ENCODE measurements at regions not wholly inside any gene's neighbourhood (a gene's known extent, or its start where the extent isn't known, plus 50 kb on each side); places are given as distances from the start of the nearest gene placed in this dataset.

GRCh38 chr14:76954394-76955190 is 73.9 kb downstream of the IRF2BPL start:
- no peak overlapping the region for H3K23ac ChIP-seq (ENCODE audit: low read length)
- H3K9ac ChIP-seq (ENCODE audit: low read length): no peak overlapping the region
- H3K79me1 ChIP-seq (ENCODE audit: low read length): peaks cover 44% of the 10 kb centered on the region
- H3K4me1 ChIP-seq (ENCODE audit: control insufficient read depth in 1 of 2, insufficient read depth in 2 of 2, low read length in 2 of 2): peaks cover 43 to 55% of the 10 kb centered on the region in 2 experiments
- no peak overlapping the region for H3K4me2 ChIP-seq (ENCODE audit: low read length)
- peak overlapping the region; percentile 65 for H2BK120ac ChIP-seq (ENCODE audit: insufficient read depth, low read length, poor library complexity)
- H3K14ac ChIP-seq (ENCODE audit: low read length): no peak overlapping the region
- H3K27me3 ChIP-seq (ENCODE audit: insufficient read depth, low read length): no peaks in the 10 kb centered on the region
- peaks cover 6% of the 10 kb centered on the region for H3K79me2 ChIP-seq (ENCODE audit: control insufficient read depth, insufficient read depth, low read length, poor library complexity)
- peak overlapping the region; percentile 0 for H2BK12ac ChIP-seq (ENCODE audit: low read length)
- no peak overlapping the region for H3K27ac ChIP-seq (ENCODE audit: low read depth, low read length)
- peaks cover 4% of the 10 kb centered on the region for H3K9me3 ChIP-seq (ENCODE audit: insufficient read depth, low read depth, low read length)
- no peak overlapping the region for H2AK5ac ChIP-seq (ENCODE audit: low read length)
- no CpG with 5 or more reads among the region's 5 CpGs for WGBS (ENCODE audit: extremely low coverage, insufficient coverage, insufficient read length)
- DNase-seq: peak; percentile 54 to 73
- H4K8ac ChIP-seq (ENCODE audit: low read depth, low read length): peak overlapping the region; percentile 8
- H2BK5ac ChIP-seq (ENCODE audit: low read depth, low read length, poor library complexity): no peak overlapping the region
- peak overlapping the region; percentile 67 for H4K91ac ChIP-seq (ENCODE audit: low read depth, low read length)
- H2AFZ ChIP-seq (ENCODE audit: insufficient read depth, low read length, poor library complexity): no peak overlapping the region
- H4K12ac ChIP-seq (ENCODE audit: low read depth, low read length): no peak overlapping the region
- no peak overlapping the region for H3K4me3 ChIP-seq (ENCODE audit: low read depth, low read length)
- no peak overlapping the region for H3K18ac ChIP-seq (ENCODE audit: low read length)
- H3K4ac ChIP-seq (ENCODE audit: low read depth, low read length): no peak overlapping the region
- H3K36me3 ChIP-seq (ENCODE audit: control insufficient read depth in 1 of 2, insufficient read depth in 2 of 2, low read length in 2 of 2): no peaks in the 10 kb centered on the region

DNA sequence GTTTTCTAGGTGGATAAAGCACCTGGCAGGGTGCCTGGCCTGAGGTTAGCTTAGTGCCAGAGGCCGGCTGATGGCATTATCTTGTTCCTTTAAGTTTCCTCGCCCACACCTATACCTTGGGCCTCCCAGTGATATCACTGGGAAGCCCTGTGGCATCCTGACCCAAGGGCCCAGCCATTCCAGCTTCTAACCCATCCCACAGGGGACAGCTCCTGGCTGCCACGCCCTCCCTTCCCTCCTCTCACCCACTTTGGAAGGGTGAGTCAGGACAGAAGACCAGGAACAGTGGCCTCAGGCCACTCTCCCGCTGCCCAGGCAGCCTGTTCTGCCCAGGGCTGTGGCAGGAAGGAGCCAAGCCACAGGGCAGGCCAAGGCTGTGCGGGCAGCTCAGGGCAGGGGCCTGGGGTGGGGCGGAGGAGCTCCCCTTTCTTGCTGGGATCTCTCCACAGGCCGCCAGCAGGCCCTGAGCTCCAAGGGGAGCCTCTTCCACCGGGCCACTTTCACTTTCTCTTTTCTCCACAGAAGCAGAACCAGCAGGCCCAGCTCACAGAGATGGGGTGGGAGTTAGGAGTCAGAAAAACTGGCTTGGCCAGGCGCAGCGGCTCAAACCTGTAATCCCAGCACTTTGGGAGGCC is 75.1 kb downstream of the IRF2BPL start:
- Histone ChIP-seq H3K27ac (ENCODE audit: low read depth, low read length) (peak overlapping the region; percentile 64), H3K18ac (ENCODE audit: low read length) (peak overlapping the region; percentile 8), H2AFZ (ENCODE audit: insufficient read depth, low read length, poor library complexity) (peak overlapping the region; percentile 2), H4K91ac (ENCODE audit: low read depth, low read length) (peak overlapping the region; percentile 72), H3K4me3 (ENCODE audit: low read depth, low read length) (no peak overlapping the region), H3K9me3 (ENCODE audit: insufficient read depth, low read depth, low read length) (peaks cover 4% of the 10 kb centered on the region), H2AK5ac (ENCODE audit: low read length) (peak overlapping the region; percentile 5), H3K27me3 (ENCODE audit: insufficient read depth, low read length) (no peaks in the 10 kb centered on the region), H2BK5ac (ENCODE audit: low read depth, low read length, poor library complexity) (peak overlapping the region; percentile 64), H4K8ac (ENCODE audit: low read depth, low read length) (peak overlapping the region; percentile 34), H3K36me3 (ENCODE audit: control insufficient read depth in 1 of 2, insufficient read depth in 2 of 2, low read length in 2 of 2) (no peaks in the 10 kb centered on the region), H4K12ac (ENCODE audit: low read depth, low read length) (no peak overlapping the region), H3K23ac (ENCODE audit: low read length) (no peak overlapping the region), H3K4me2 (ENCODE audit: low read length) (no peak overlapping the region), H3K9ac (ENCODE audit: low read length) (no peak overlapping the region), H3K4me1 (ENCODE audit: control insufficient read depth in 1 of 2, insufficient read depth in 2 of 2, low read length in 2 of 2) (peaks cover 36 to 45% of the 10 kb centered on the region in 2 experiments), H3K4ac (ENCODE audit: low read depth, low read length) (no peak overlapping the region), H2BK12ac (ENCODE audit: low read length) (peak overlapping the region; percentile 6), H3K79me1 (ENCODE audit: low read length) (peaks cover 37% of the 10 kb centered on the region), H3K79me2 (ENCODE audit: control insufficient read depth, insufficient read depth, low read length, poor library complexity) (peaks cover 4% of the 10 kb centered on the region), H2BK120ac (ENCODE audit: insufficient read depth, low read length, poor library complexity) (peak overlapping the region; percentile 1), H3K14ac (ENCODE audit: low read length) (no peak overlapping the region)
- DNase-seq: peak; percentile 99 to 100
- WGBS (ENCODE audit: extremely low coverage, insufficient coverage, insufficient read length): no CpG with 5 or more reads among the region's 10 CpGs

DNA sequence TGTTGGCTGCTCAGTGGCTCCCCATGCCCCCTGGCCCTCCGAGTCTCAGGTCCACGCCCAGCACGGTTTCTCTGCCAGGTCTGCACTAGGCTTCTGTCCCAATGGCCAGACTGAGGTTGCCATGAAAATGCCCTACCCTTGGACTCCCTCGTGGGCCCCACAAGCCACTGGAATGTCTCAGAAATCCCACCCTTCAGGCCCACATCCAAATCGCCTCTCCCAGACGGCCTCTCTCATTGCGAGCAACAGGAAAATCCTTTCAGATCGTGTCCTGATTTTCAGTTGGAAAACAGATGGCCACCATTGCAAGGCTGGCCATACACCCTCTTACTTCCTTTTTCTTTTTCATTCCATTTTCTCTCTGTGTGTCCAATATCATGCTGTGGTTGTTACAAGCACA is 77.3 kb downstream of the IRF2BPL start:
- no peak overlapping the region for H4K8ac ChIP-seq (ENCODE audit: low read depth, low read length)
- H3K23ac ChIP-seq (ENCODE audit: low read length): no peak overlapping the region
- H3K4me1 ChIP-seq (ENCODE audit: control insufficient read depth in 1 of 2, insufficient read depth in 2 of 2, low read length in 2 of 2): peaks cover 26 to 35% of the 10 kb centered on the region in 2 experiments
- H2BK5ac ChIP-seq (ENCODE audit: low read depth, low read length, poor library complexity): no peak overlapping the region
- H2AFZ ChIP-seq (ENCODE audit: insufficient read depth, low read length, poor library complexity): no peak overlapping the region
- H3K4ac ChIP-seq (ENCODE audit: low read depth, low read length): no peak overlapping the region
- H4K12ac ChIP-seq (ENCODE audit: low read depth, low read length): no peak overlapping the region
- no peak overlapping the region for H2BK12ac ChIP-seq (ENCODE audit: low read length)
- H3K36me3 ChIP-seq (ENCODE audit: control insufficient read depth in 1 of 2, insufficient read depth in 2 of 2, low read length in 2 of 2): no peaks in the 10 kb centered on the region
- peaks cover 20% of the 10 kb centered on the region for H3K79me1 ChIP-seq (ENCODE audit: low read length)
- no peak overlapping the region for H2BK120ac ChIP-seq (ENCODE audit: insufficient read depth, low read length, poor library complexity)
- no peak overlapping the region for H3K27ac ChIP-seq (ENCODE audit: low read depth, low read length)
- peaks cover 4% of the 10 kb centered on the region for H3K9me3 ChIP-seq (ENCODE audit: insufficient read depth, low read depth, low read length)
- H3K27me3 ChIP-seq (ENCODE audit: insufficient read depth, low read length): no peaks in the 10 kb centered on the region
- H3K18ac ChIP-seq (ENCODE audit: low read length): no peak overlapping the region
- peak overlapping the region; percentile 5 for H3K14ac ChIP-seq (ENCODE audit: low read length)
- no peak for DNase-seq
- H3K79me2 ChIP-seq (ENCODE audit: control insufficient read depth, insufficient read depth, low read length, poor library complexity): peaks cover 2% of the 10 kb centered on the region
- H3K9ac ChIP-seq (ENCODE audit: low read length): no peak overlapping the region
- WGBS (ENCODE audit: extremely low coverage, insufficient coverage, insufficient read length): no CpG with 5 or more reads among the region's 8 CpGs
- H3K4me3 ChIP-seq (ENCODE audit: low read depth, low read length): no peak overlapping the region
- no peak overlapping the region for H4K91ac ChIP-seq (ENCODE audit: low read depth, low read length)
- H3K4me2 ChIP-seq (ENCODE audit: low read length): no peak overlapping the region
- H2AK5ac ChIP-seq (ENCODE audit: low read length): no peak overlapping the region

DNA sequence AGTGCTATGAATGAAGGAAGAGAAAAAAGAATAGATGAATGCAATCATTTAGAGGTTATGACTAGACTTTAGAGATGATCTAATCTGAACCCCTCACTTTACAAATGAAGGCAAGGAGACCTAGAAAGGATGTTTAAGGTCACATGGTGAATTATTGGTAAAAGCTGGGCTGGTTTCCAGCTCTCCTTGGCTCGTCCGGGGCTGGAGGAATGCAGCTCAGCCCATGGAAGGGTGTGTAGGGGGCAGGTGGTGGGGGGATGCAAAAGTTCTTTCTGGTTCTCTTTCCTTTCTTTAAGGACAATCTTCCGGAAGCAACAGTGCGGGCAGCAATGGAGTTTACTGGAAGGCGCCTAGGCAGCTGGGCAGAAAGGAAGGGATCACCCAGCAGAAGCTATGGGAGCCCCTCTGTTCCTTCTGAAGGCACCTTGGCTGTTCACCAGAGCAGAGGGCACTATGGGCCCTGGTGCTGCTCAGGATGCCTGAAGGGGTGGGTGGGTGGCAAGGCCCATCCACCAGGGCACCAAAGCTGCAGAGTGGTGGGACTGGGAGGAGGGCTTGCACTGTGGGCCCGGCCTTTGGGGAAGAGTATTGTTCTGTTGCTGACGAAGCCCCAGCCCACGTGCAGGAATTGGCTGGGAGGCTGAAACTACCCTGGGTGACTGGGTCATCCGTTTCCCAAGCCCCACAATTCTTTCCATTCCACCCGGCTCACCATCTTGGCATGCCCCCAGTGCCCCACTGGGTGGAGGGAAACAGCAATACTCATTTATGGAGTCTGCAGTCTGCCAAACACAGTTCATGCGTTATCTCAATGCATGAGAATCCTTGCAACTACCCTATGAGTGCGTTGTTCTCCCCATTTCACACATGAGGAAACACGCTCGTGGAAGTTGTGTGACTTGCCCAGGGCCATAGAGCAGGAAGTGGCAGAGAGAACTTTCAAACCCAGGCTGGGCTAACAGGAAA is 78.2 kb downstream of the IRF2BPL start:
- Histone ChIP-seq H4K91ac (ENCODE audit: low read depth, low read length) (no peak overlapping the region), H3K9me3 (ENCODE audit: insufficient read depth, low read depth, low read length) (peaks cover 4% of the 10 kb centered on the region), H4K12ac (ENCODE audit: low read depth, low read length) (no peak overlapping the region), H3K27me3 (ENCODE audit: insufficient read depth, low read length) (no peaks in the 10 kb centered on the region), H2AFZ (ENCODE audit: insufficient read depth, low read length, poor library complexity) (no peak overlapping the region), H4K8ac (ENCODE audit: low read depth, low read length) (no peak overlapping the region), H3K4me3 (ENCODE audit: low read depth, low read length) (no peak overlapping the region), H3K9ac (ENCODE audit: low read length) (no peak overlapping the region), H3K4me1 (ENCODE audit: control insufficient read depth in 1 of 2, insufficient read depth in 2 of 2, low read length in 2 of 2) (peaks cover 18 to 26% of the 10 kb centered on the region in 2 experiments), H3K27ac (ENCODE audit: low read depth, low read length) (no peak overlapping the region), H3K4ac (ENCODE audit: low read depth, low read length) (no peak overlapping the region), H2BK12ac (ENCODE audit: low read length) (peak overlapping the region; percentile 74), H2BK5ac (ENCODE audit: low read depth, low read length, poor library complexity) (no peak overlapping the region), H3K79me1 (ENCODE audit: low read length) (peaks cover 13% of the 10 kb centered on the region), H3K36me3 (ENCODE audit: control insufficient read depth in 1 of 2, insufficient read depth in 2 of 2, low read length in 2 of 2) (no peaks in the 10 kb centered on the region), H3K4me2 (ENCODE audit: low read length) (no peak overlapping the region), H3K23ac (ENCODE audit: low read length) (no peak overlapping the region), H2BK120ac (ENCODE audit: insufficient read depth, low read length, poor library complexity) (no peak overlapping the region), H3K14ac (ENCODE audit: low read length) (no peak overlapping the region), H3K18ac (ENCODE audit: low read length) (no peak overlapping the region), H2AK5ac (ENCODE audit: low read length) (no peak overlapping the region), H3K79me2 (ENCODE audit: control insufficient read depth, insufficient read depth, low read length, poor library complexity) (no peaks in the 10 kb centered on the region)
- DNase-seq: peak in 1 of 2 donors; percentile 53
- WGBS (ENCODE audit: extremely low coverage, insufficient coverage, insufficient read length): no CpG with 5 or more reads among the region's 14 CpGs

Measured in trophoblast cell (in vitro differentiated cells and primary cell).